Activated CD4-positive, alpha-beta T cell treated with anti-CD3 and anti-CD28 coated beads, Interleukin-2, amount 50 U/mL, for 4 hours (primary cell): ENCODE measurements at regions not wholly inside any gene's neighbourhood (a gene's known extent, or its start where the extent isn't known, plus 50 kb on each side); places are given as distances from the start of the nearest gene placed in this dataset.

Experiments
- DNase-seq, 2 experiments: peaks; one replicate each; pipeline ENCODE4 v3.0.0-alpha.2; 2020

DNA sequence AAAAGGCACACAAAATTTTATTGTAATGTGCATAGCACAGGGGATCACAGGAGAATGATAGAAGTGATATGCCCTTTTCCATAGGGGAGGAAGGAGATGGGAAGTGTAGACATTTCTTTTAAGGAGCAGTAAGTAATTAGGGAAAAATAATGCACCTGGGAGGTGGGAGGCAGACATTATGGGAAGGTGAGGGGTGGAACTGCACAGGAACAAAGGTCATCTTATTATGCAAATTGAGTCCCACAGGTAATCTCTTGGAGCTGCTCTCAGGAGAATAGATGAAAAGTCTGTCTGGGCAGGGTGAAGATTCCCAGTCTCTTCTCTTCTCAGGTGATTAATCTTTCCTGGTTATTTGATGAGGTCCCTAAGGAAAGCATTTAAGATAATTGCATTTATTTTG, 331.5 kb downstream of the ENC1 start:
- no peak for DNase-seq

DNA sequence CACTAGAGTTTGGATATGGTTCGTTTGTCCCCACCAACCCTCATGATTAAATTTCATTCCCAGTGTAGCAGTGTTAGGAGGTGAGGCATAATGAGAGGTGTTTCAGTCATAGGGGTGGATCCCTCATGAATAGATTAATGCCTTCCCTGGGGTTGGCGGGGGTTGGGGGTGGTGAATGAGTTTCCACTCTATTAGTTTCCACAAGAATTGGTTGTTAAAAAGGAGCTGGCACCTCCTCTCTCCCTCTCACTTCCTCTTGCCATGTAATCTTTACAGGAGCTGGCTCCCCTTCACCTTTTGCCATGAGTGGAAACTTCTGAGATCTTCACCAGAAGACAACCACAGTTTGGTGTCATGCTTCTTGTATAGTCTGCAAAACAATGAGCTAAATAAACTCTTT, 333.7 kb downstream of the ENC1 start:
- no peak for DNase-seq

DNA sequence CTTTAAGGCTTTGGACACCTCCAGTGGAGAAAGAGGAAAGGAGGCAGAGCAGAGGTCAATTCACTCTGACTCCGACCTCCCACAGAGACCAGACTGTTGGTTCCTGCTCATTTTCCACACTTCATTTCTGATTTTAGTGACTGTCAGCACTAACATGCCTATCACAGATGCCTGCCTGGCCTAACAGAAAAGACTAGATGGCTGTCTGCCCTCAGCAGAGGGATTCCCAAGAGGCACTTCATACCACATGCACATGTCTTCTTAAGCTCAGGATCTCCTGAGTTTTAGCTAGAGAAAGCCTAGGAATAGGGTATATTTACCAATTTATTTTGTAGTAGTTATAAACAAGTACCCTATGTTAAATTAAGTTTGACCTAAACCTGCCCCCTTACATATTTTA, 336.0 kb downstream of the ENC1 start:
- no peak for DNase-seq

DNA sequence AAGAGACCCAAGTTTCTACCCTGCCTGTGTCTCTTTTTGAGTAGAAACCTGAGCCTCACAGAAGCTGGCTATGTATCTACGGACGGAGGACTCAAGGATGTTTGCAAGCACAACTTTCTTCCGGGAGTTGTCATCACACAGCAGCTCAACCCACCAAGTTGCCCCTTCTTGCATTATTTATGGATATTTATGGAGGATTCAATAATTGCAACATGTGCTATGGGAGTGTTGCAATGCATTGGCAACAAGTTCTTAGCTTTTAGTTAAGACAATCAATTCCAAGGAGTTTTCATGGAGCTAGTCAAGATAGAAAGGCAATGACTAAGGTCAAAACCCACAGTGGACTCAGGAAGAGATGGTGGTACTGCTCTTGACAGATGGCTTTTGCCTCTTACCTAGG, 336.9 kb downstream of the ENC1 start:
- DNase-seq: no peak

DNA sequence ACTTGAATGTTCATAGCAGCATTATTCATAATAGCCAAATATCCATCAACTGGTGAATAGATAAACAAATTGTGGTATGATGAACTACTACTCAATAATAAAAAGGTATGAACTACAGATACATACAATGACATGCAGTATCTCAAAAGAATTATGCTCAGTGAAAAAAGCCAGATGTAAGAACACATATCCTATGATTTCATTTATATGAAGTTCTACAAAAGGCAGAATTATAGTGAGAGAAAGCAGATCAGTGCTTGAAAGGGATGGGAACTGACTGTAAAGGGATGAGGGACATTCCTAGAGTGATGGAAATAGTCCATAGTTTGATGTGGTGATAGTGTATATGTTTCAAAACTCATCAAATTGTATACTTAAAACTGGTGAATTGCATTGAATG, 339.0 kb downstream of the ENC1 start:
- no peak for DNase-seq

DNA sequence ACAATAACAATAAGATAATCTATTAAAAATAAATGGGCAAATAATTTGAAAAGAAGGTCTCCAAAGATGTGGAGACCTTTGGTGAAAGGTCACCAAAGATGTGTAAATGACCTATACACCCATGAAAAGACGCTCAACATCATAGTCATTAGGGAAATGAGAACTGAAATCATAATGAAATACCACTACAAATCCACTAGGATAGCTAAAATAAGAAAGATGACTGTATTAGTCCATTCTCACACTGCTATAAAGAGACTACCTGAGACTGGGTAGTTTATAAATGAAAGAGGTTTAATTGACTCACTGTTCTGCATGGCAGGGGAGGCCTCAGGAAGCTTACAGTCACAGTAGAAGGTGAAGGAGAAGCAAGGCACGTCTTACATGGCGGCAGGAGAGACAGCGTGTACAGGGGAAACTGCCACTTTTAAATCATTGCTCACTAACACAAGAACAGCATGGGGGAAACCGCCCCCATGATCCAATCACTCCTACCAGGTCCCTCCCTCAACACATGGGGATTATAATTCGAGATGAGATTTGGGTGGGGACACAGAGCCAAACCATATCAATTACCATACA, 339.6 kb downstream of the ENC1 start:
- no peak for DNase-seq

DNA sequence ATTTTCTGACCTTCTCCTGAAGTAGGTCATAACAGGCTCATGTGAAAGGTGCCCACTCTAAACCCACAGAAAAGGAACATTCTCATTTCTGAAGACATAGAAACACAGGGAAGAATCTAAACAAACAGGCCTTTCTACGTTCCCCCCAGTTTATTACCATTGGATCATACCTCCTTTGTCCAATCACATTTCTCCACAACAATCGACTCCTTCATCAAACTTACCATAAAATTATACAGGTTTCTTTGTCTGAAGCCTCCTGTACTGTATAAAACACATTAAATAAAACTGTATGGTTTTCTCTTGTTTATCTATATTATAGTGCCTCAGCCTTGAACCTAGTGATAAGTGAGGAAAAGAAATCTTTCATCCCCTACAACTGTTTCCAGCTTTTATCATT, 340.7 kb downstream of the ENC1 start:
- no peak for DNase-seq

DNA sequence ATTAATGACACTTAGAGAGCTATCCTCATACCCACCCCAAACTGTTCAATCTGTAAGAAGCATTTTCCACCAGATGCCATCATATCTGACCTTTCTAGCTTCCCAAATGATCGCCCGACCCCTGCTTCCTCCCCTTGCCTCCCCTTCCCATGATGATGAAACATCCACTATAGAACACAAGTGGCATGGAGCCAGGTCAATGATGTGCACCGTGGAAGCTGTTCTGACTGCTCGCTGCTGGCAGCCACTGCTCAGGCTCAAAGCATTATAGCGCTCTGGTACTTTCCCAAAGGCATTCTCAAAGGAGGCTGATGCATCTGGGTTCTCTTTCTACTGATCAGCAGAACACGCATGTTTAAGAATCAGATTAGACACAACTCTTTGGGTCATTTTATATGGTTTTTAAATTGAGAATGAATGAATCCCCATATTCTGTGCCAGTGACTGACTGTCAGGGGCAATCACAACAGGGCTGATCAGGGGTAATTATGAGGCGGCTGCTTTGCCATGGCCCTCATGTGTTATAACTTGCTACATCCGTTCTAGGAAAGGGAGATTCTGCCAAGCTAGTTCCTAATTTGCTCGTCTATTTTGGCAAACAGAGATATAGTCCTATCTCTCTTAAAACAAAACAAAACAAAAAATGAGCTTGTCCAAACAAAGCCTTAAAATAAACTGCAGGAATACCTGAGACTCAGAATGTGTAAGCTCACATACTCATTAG, 343.7 kb downstream of the ENC1 start:
- DNase-seq: no peak

DNA sequence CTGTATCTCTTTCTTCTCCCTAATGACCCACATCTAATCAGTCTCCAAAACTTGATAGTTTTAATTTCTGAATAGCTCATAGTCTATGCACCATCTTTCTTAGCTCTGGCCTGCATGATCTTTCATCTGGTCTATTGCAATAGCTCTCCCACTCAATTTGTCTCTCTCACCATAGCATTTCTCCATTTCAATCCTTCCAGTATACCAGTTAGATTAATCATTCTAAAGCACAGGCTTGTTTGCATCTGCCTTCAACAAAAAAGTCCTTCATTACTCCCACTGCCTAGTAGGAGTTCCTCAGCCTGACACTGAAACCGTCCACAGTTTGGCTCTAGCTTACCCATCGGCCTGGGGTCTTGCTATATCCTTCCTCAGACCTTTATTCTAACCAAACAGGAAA, 344.9 kb downstream of the ENC1 start:
- DNase-seq: no peak

DNA sequence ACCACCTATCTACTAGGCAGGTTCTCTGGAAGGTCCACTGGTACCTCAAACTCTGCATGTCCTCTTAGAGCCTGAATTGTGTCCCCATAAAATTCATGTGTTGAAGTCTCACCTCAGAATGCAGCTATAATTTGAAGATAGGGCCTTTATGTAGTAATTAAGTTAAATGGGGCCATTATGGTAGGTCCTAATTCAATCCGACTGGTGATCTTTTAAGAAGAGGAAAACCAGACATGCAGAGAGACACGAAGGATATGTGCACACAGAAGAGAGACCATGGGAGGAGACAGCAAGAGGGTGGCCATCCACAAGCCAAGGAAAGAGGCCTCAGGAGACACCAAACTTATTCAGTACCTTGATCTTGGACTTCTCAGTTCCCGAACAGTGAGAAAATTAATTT, 345.4 kb downstream of the ENC1 start:
- DNase-seq: no peak

DNA sequence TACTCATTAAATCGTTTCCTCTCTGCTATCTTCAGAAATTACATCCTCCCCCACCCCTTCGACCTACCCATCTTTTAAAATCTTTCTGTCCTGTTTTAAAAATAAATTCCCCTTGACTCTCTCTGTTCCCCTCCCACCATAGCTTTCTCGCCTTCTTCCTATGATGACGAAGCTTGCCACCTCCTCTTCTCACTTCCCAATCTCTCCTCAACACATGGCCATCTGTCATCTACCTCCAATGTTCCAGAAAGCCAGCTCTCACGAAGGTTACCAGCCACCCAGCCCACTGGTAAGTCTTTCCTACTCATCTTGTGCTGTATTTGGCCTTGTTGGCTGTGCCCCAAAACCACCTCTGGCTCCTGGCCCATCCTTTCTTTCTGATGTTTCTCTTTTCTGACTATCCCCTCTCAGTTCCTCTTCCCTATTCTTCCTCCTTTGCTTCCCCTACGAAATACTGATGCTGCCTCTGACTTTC, 346.3 kb downstream of the ENC1 start:
- no peak for DNase-seq

DNA sequence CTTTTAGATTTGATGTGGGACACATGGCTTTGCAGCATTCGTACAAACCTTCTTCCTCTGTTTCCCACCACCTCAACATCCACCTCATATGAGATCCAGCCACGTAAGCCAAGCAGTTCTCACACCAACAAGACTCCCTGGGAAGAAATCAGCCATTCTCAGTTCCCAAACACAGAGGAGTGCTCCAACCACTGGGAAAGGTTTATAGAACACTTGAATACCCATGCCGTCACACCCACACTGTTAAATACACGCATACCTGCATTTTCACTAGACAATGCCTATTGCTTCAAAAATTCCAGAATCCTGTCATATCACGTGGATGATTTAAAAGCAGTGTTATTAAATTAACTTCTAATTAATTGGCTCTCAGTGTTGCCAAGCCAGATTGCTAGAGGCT, 347.3 kb downstream of the ENC1 start:
- DNase-seq: no peak

DNA sequence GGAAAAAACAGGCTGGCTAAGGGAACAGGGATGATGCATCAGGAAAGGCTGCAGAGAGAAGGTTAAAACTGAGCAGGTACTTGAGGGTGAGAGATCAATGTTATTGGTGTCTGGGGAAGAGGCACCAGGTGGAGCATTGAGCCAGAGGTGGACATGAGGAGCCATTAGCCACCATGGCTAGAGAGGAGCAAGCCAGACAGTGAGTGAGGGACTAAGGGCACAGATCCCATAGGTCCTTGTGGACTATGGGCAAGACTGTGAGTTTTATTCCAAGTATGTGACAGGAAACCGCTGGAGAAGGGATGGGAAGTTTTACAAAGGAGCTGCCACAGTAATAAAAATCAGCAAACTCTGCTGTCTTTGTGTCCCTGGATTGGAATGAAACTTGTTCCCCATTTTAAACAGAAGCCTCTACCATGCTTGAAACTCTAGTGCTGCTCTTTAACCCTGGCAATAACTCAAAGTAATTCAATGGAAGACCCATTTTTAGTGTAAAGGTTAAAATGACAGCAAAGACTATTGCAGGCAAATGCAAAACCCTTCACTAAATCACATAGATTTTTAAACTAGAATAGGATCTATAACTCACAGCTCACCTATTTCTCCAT, 349.8 kb downstream of the ENC1 start:
- DNase-seq: no peak

DNA sequence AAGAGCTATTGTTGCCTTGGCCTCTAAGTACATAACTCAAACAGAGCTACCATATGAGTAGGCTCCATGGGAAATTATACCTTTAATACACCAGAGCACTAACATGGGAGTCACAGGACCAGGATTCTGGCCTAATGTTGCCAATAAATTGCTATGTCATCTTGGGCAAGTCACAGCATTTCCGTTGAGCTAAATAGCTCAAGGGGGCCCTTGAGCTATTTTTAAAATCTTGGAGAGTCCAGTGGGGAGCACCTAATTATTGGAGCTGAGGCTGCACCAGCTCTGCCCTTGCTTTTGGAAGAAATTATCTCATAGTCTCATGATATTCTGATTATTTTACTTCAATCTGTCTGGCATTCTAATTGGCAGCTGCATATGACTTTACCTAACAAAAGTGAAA, 350.8 kb downstream of the ENC1 start:
- no peak for DNase-seq

DNA sequence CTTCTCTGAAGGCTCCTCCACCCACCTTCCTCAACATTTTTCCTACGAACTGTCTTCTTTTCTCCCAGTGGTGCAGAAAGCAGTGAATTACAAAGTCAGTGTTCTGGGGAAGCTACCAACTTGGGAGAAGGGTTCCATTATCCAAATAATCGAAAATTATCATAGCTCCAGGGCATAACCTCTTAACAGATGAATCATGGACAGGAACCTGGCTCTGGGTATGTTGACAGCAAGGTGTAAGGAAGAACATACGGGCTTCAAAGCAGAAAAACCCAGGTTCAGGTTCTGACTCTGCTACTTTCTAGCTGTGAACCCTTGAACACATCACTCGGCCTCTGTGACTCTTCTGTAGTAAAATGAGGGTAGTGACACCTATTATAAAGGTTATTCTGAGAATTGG, 351.3 kb downstream of the ENC1 start:
- no peak for DNase-seq

DNA sequence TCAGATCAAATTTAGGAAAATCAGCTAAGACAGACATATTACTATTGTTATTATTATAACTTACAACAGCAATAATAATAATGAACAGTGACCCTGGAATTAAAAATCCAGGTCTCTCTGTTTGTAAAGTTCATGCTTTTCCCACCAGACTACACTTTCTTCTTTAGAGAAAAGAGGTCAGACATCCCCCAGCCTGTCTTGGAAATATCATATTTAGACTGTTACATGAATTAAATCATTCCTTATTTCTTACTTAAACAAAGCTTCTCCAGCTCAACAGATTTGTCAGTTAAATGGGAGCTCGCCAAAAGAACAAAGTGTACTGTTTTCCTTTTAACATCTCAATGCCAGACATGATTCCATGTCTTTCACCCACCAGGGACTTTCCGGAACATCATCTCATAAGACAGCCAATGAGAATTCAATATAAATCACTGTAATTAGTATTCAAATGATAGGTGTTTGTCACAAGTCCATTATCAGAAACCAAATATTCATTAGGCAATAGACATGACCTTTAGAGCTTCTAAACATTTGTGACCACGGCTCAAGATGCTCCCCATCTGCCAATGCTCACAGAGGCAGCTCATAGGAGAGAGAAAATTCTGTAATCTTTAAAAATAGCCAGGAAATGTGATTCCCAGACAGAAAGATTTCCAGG, 351.9 kb downstream of the ENC1 start:
- no peak for DNase-seq

DNA sequence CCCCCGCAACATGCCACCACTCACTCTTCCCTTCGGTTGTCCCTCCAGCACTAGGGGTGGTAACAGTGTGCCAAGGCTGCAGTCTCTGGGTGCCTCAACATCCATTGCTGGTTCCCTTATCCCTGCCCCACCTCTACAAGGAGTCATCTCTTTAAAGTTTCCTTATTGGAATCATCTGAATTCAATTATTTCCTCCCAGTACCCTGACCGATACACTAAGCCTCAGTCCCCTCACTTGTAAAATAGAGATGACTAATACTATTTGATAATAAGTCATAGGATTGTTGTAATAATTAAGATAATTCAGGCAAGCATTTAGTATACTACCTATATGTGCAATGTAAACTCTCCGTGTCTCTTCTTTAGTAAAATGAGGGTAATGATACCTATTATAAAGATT, 352.5 kb downstream of the ENC1 start:
- DNase-seq: no peak

DNA sequence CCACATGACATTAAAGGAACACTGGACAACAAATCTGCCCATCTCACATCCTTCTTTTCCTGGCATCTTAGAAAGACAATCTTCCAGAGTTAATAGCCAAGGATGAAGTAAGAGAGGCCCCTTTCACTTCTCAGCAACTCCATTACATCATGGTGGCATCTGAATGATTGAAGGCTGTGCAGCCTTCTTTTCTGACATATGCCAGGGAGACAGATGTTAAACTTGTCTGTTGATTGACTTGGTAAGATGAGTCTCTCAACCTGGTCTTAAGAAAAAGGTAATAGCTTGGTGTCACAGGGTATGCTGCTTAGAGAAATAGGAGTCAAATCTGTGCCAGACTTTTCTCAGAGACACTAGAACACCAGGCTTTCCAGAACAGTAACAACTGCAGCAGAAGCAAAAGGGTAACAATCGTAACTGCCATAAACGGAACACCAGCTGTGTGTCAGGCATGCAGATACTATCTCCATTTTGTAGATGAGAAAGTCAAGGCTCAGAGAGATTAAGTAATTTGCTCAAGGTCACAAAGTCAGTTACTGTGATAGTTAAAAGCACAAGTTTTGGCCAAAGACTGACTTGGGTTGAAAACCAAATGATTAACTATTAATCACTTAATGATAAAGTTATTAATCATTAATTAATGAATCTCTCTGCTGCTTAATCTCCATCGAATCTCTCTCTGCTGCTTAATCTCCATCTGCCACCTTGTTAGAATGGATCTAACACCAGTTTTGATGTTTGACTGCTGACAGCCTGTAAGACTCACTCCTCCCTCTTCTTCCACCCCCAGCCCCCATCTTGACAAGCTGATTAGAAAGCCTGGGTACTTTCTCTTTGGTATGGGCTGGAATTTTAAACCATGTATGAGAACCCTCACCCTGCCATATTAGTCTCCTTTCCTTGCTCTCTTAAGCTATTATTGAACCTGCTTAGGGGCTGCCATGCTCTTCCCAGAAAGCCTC, 353.5 kb downstream of the ENC1 start:
- no peak for DNase-seq

DNA sequence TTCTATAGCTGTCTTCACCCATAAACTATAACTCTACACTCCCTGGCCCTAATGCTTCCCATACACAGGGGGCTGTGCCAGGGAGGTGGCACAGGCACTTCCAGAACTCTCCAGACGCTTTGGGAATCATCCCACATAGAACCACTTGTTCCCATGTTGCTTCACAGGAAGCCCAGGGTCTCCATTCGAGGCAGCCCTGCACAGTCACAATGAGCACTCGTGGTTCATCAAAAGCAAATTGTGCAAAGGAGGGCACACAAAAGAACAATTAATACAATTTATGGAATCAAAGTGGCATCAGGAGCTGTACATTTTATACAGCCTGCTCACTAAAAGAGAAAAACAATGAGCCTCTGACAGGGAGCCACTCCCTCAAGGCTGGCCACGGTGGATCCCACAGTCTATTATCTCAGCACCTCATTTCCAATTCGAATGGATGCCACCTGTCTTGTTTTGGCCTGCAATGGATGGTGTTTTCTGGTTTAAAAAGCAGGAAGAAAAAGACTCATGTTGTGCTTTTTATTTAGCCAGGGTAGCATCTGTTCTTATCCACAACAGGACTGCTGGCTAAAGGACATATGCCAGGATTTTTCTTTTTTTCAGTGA, 354.8 kb downstream of the ENC1 start:
- DNase-seq: no peak

DNA sequence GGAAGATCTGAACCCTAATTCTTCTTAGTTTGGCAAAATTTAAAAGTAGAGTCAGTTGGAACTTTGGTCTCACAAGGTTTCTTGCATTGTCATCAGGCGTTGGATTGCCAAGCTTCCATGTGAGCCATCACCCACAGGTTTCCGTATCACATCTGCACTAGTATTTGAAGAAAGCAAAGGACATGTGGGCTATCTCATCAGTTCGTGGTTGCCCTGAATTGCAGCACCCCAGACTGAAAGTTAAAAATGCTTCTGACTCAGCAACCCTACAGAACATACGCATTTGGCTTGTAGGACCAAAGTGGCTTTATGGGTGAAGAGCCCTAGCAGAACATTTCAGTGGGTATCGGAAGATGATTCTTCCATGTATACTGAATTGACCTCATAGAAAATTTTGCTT, 358.0 kb downstream of the ENC1 start:
- DNase-seq: no peak

DNA sequence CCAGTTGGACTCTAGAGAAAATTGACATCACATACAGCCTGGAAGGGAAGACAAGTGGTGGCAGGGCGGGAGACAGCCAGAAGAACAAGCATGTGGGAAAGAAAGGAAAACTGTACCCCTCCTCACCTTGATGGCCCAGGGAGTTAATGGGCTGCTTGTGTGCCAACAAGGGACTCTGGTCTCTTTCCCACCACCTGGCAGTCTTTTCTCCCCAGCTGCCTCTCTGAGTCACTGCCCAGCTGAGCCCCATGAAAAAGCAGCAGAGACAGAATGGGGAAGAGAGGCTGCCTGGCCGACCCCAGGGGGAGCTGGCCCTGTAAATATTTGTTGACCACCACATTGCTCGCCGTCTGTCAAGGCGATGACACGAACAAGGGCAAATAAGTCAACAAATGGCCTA, 359.4 kb downstream of the ENC1 start:
- DNase-seq: no peak

DNA sequence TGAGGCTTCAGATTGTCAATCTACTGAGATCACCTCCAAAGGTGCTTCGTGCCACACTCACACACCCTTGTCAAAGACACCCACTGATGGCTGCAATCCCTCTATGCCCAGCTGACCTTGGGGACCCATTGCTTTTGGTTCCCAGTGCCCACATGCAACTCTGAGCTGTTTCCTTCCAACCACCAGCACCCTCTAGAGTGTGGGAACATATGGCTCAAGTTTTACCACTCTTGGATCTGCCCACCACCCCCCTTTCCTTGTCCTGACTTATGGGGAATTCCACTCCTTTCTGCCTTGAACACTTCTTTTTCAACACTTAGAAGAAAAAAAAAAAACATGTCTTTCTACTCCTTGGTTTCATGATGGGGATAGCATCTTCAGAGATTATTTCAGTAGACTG, 360.2 kb downstream of the ENC1 start:
- no peak for DNase-seq
